ENCODE measurements at regions not wholly inside any gene's neighbourhood (a gene's known extent, or its start where the extent isn't known, plus 50 kb on each side); places are given as distances from the start of the nearest gene placed in this dataset.
A peak's percentile ranks its signal among the peaks of the same experiment; 100 is the strongest.

DNA sequence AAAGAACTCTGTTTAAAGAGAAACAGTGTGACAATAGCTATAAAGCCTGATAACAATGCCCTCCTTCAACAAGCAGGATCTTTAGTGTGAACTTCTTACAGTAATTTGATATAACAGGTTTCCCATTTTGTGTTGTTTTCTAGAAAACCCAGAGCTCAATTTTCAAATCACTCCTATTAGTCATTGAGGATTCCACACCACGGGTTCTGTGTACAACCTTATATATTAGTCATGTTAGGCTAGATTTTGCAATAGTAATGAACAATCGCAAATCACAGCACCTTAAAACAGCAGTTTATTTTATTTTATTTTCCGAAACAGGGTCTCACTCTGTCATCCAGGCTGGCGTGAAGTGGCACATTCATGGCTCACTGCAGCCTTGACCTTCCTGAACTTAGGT, 1020.9 kb upstream of the INTU start:
- DNase-seq (no peak), ATAC-seq (ENCODE audit: insufficient read depth, low FRiP score) (no peak)
- Histone ChIP-seq H3K9me3 (ENCODE audit: control insufficient read depth in 4 of 4, insufficient read depth in 3 of 4, low read length in 3 of 4) (peaks cover 0 to 2% (median 0%) of the 10 kb centered on the region in 4 donors), H3K36me3 (ENCODE audit: control insufficient read depth in 4 of 4, insufficient read depth in 4 of 4, low read length in 4 of 4) (no peaks in the 10 kb centered on the region), H3K4me3 (no peak overlapping the region), H3K27ac (ENCODE audit: low read depth in 1 of 2, low read length in 1 of 2) (no peak overlapping the region), H3K9ac (ENCODE audit: insufficient read depth in 1 of 2, low read length in 2 of 2) (no peak overlapping the region), H3K27me3 (ENCODE audit: control insufficient read depth in 3 of 3, insufficient read depth in 3 of 3, low read length in 2 of 3) (no peaks in the 10 kb centered on the region), H3K4me1 (ENCODE audit: control insufficient read depth in 5 of 5, insufficient read depth in 5 of 5, low read length in 5 of 5) (no peaks in the 10 kb centered on the region)
- 57 to 68% methylated on average over 4 of the region's 4 CpGs for WGBS, 2 donors
- no peak for TF ChIP-seq CTCF (IDR thresholded peaks at IDR 0.05; ENCODE audit: control extremely low read depth, extremely low read depth)

GRCh38 chr4:126614356-126614855, 1018.4 kb upstream of the INTU start:
- Histone ChIP-seq H3K27ac (ENCODE audit: low read depth in 1 of 2, low read length in 1 of 2) (no peak overlapping the region), H3K36me3 (ENCODE audit: control insufficient read depth in 4 of 4, insufficient read depth in 4 of 4, low read length in 4 of 4) (no peaks in the 10 kb centered on the region), H3K27me3 (ENCODE audit: control insufficient read depth in 3 of 3, insufficient read depth in 3 of 3, low read length in 2 of 3) (no peaks in the 10 kb centered on the region), H3K4me1 (ENCODE audit: control insufficient read depth in 5 of 5, insufficient read depth in 5 of 5, low read length in 5 of 5) (no peaks in the 10 kb centered on the region), H3K4me3 (no peak overlapping the region), H3K9me3 (ENCODE audit: control insufficient read depth in 4 of 4, insufficient read depth in 3 of 4, low read length in 3 of 4) (peaks cover 0 to 6% (median 0%) of the 10 kb centered on the region in 4 donors), H3K9ac (ENCODE audit: insufficient read depth in 1 of 2, low read length in 2 of 2) (no peak overlapping the region)
- ATAC-seq (ENCODE audit: insufficient read depth, low FRiP score) (no peak), DNase-seq (no peak)
- WGBS, 2 donors = 88 to 89% methylated on average over 8 of the region's 8 CpGs
- TF ChIP-seq CTCF (IDR thresholded peaks at IDR 0.05; ENCODE audit: control extremely low read depth, extremely low read depth) = no peak

DNA sequence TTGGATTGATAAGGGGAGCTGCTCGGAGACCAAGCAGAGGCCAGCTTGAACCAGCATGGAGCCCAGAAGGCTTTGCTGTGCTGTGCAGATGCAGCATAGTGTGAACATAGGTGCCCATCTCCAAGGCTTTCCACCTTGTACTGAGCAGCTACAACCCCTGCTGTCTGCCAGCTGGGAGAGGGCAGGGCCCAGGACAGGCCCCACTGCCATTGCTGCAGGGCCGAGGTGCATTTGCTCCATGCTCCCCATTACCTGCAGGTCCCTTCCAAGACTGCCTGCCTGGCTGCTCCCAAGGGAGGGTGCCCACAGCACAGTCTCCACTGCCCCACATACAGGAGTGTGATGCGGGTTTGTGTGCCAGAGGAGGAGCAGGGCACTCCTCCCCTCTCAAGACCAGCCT, 1016.0 kb upstream of the INTU start:
- ATAC-seq (ENCODE audit: insufficient read depth, low FRiP score) = no peak
- Histone ChIP-seq H3K36me3 (ENCODE audit: control insufficient read depth in 4 of 4, insufficient read depth in 4 of 4, low read length in 4 of 4) (no peaks in the 10 kb centered on the region), H3K27ac (ENCODE audit: low read depth in 1 of 2, low read length in 1 of 2) (no peak overlapping the region), H3K27me3 (ENCODE audit: control insufficient read depth in 3 of 3, insufficient read depth in 3 of 3, low read length in 2 of 3) (no peaks in the 10 kb centered on the region), H3K9me3 (ENCODE audit: control insufficient read depth in 4 of 4, insufficient read depth in 3 of 4, low read length in 3 of 4) (peaks cover 0 to 6% (median 0%) of the 10 kb centered on the region in 4 donors), H3K4me3 (no peak overlapping the region), H3K4me1 (ENCODE audit: control insufficient read depth in 5 of 5, insufficient read depth in 5 of 5, low read length in 5 of 5) (no peaks in the 10 kb centered on the region), H3K9ac (ENCODE audit: insufficient read depth in 1 of 2, low read length in 2 of 2) (no peak overlapping the region)
- 93 to 100% methylated on average over 3 of the region's 3 CpGs for WGBS, 2 donors
- DNase-seq = no peak
- TF ChIP-seq CTCF (IDR thresholded peaks at IDR 0.05; ENCODE audit: control extremely low read depth, extremely low read depth) = no peak

GRCh38 chr4:126627255-126627654, 1005.5 kb upstream of the INTU start:
- no peak overlapping the region for H3K4me3 ChIP-seq
- no peak overlapping the region for H3K9ac ChIP-seq (ENCODE audit: insufficient read depth in 1 of 2, low read length in 2 of 2)
- H3K4me1 ChIP-seq (ENCODE audit: control insufficient read depth in 5 of 5, insufficient read depth in 5 of 5, low read length in 5 of 5) = peaks cover 0 to 4% (median 0%) of the 10 kb centered on the region in 5 donors
- H3K9me3 ChIP-seq (ENCODE audit: control insufficient read depth in 4 of 4, insufficient read depth in 3 of 4, low read length in 3 of 4) = no peaks in the 10 kb centered on the region
- DNase-seq (peak in 1 of 3 donors; percentile 13), ATAC-seq (ENCODE audit: insufficient read depth, low FRiP score) (no peak)
- H3K27me3 ChIP-seq (ENCODE audit: control insufficient read depth in 3 of 3, insufficient read depth in 3 of 3, low read length in 2 of 3) = no peaks in the 10 kb centered on the region
- H3K27ac ChIP-seq (ENCODE audit: low read depth in 1 of 2, low read length in 1 of 2) = no peak overlapping the region
- no peaks in the 10 kb centered on the region for H3K36me3 ChIP-seq (ENCODE audit: control insufficient read depth in 4 of 4, insufficient read depth in 4 of 4, low read length in 4 of 4)
- TF ChIP-seq CTCF (IDR thresholded peaks at IDR 0.05; ENCODE audit: control extremely low read depth, extremely low read depth) = no peak

Data from lung (tissue), 11 donors.